K562 (cell line): ENCODE measurements at regions not wholly inside any gene's neighbourhood (a gene's known extent, or its start where the extent isn't known, plus 50 kb on each side); places are given as distances from the start of the nearest gene placed in this dataset.

Experiments used
- ATAC-seq: fragments of 200-7000 bp; cut with Tn5 transposase; 3 replicates; pipeline ENCODE4 v1.9.1; 2020; ENCODE audit warnings: moderate library complexity
- BruUV-seq: library from RNA; stranded (reverse); fragments of 400-500 nt; replicated peaks from 2 replicates; lab custom pipeline; 2021; lab: Mats Ljungman, UMichigan
- CTCF ChIA-PET: fragments of 300-600 bp; formaldehyde crosslinking; extraction: SDS; loops from one replicate; lab custom pipeline; 2021; ENCODE audit warnings: low intra/inter-chr PET ratio; lab: Yijun Ruan, JAX
- POLR2A ChIA-PET: fragments of 300-600, 350-650 bp; sonication (Branson Sonifier 250); formaldehyde crosslinking; extraction: SDS; loops from one replicate; lab custom pipeline; 2021; ENCODE audit warnings: antibody characterized with exemption, inconsistent platforms; lab: Yijun Ruan, JAX
- DNase-seq, 4 experiments: peaks; one replicate each; pipeline versions ENCODE4 v3.0.0 to v3.0.0-alpha.2; 2011 to 2018; ENCODE audit warnings: low spot score in 3 of 4, mixed read lengths in 3 of 4; ENCODE audit errors: extremely low read depth in 1 of 4
- FAIRE-seq: peaks from 2 replicates; lab custom pipeline; 2011; peaks lifted over from hg19 to GRCh38; lab: Jason Lieb, UNC
- H2AFZ ChIP-seq: 2 replicates; pipeline ENCODE4 v1.6.0; 2011; ENCODE audit warnings: low read depth, low read length, control low read depth, inconsistent platforms
- H3K27ac ChIP-seq: fragments of 200-600 bp; 3 replicates; pipeline ENCODE4 v1.8.0; 2011; ENCODE audit warnings: low read depth, mild to moderate bottlenecking, control low read depth, inconsistent platforms, low read length, moderate library complexity, mixed read lengths; ENCODE audit errors: extremely low read depth
- H3K27me3 ChIP-seq, 2 experiments: fragments of 300-600 bp in 1 of 2; 2 replicates in 1 of 2; 3 replicates in 1 of 2; pipeline versions ENCODE4 v1.6.0 to v1.8.0; 2011; ENCODE audit warnings: inconsistent platforms in 2 of 2, low read length in 2 of 2, mild to moderate bottlenecking in 1 of 2, mixed read lengths in 1 of 2, moderate library complexity in 1 of 2; ENCODE audit not compliant: control insufficient read depth in 2 of 2, insufficient read depth in 2 of 2
- H3K36me3 ChIP-seq: fragments of 300-600 bp; 3 replicates; pipeline ENCODE4 v1.8.0; 2011; ENCODE audit warnings: mild to moderate bottlenecking, low read length, inconsistent platforms; ENCODE audit not compliant: control insufficient read depth, insufficient read depth
- H3K4me1 ChIP-seq, 2 experiments: fragments of 200-600 bp in 1 of 2; replicated peaks in 1 of 2; 2 replicates in 1 of 2; 3 replicates in 1 of 2; pipeline versions ENCODE4 v1.5.1 to v1.8.0; 2011; ENCODE audit warnings: inconsistent platforms in 2 of 2, low read length in 2 of 2, mild to moderate bottlenecking in 1 of 2, mixed read lengths in 1 of 2, moderate library complexity in 1 of 2; ENCODE audit not compliant: control insufficient read depth in 2 of 2, insufficient read depth in 2 of 2
- H3K4me2 ChIP-seq: 2 replicates; pipeline ENCODE4 v1.6.1; 2011; ENCODE audit warnings: low read length, control low read depth, inconsistent platforms, mixed read lengths; ENCODE audit not compliant: insufficient read depth
- H3K4me3 ChIP-seq: fragments of 200-600 bp; sonication (generic), shearing (Covaris generic); 2 replicates; pipeline ENCODE4 v1.5.1; 2016; ENCODE audit warnings: control low read depth, inconsistent platforms
- H3K79me2 ChIP-seq: fragments of 200-600 bp; 3 replicates; pipeline ENCODE4 v1.8.0; 2011; ENCODE audit warnings: low read length, inconsistent platforms; ENCODE audit not compliant: control insufficient read depth, insufficient read depth
- H3K9ac ChIP-seq, 2 experiments: 2 replicates each; pipeline versions ENCODE4 v1.6.0 to v1.6.1; 2011; ENCODE audit warnings: low read depth in 2 of 2, low read length in 2 of 2, control low read depth in 1 of 2, inconsistent platforms in 1 of 2, mild to moderate bottlenecking in 1 of 2, mixed read lengths in 1 of 2; ENCODE audit not compliant: insufficient read depth in 1 of 2
- H3K9me1 ChIP-seq: one replicate; pipeline ENCODE4 v1.6.0; 2011; ENCODE audit warnings: inconsistent platforms, mild to moderate bottlenecking, low read length, moderate library complexity; ENCODE audit not compliant: control insufficient read depth, insufficient read depth
- H3K9me3 ChIP-seq: replicated peaks from 2 replicates; pipeline ENCODE4 v1.5.1; 2011; ENCODE audit warnings: low read depth, low read length, inconsistent platforms; ENCODE audit not compliant: control insufficient read depth, insufficient read depth
- H4K20me1 ChIP-seq: replicated peaks from 2 replicates; pipeline ENCODE4 v1.6.1; 2011; ENCODE audit warnings: low read length, inconsistent platforms, mixed read lengths; ENCODE audit not compliant: control insufficient read depth, insufficient read depth
- AFF1 ChIP-seq, 2 experiments: fragments of 450-650 bp; IDR thresholded peaks; 2 replicates each; pipeline ENCODE4 v1.6.1; 2018; ENCODE audit warnings: mild to moderate bottlenecking in 2 of 2, low read depth in 1 of 2; ENCODE audit not compliant: partially characterized antibody in 2 of 2
- CAMTA2 ChIP-seq: fragments of 250-450 bp; sonication (Bioruptor Pico); conservative IDR thresholded peaks from 2 replicates; pipeline ENCODE4 v1.5.1; 2022
- JUN ChIP-seq, 2 experiments: sonication (generic) in 1 of 2; formaldehyde crosslinking in 1 of 2; IDR thresholded peaks; 2 replicates each; pipeline versions ENCODE4 v1.6.1 to v1.8.0; 2012 to 2022; ENCODE audit warnings: borderline replicate concordance in 2 of 2, mild to moderate bottlenecking in 2 of 2, improper control_type of control experiment in 1 of 2, low read depth in 1 of 2, low read length in 1 of 2, missing genetic modification reagents in 1 of 2
- POLR3G ChIP-seq: IDR thresholded peaks from 2 replicates; pipeline ENCODE4 v1.6.1; 2011; ENCODE audit not compliant: insufficient read length, insufficient replicate concordance; ENCODE audit errors: extremely low read depth
- RAD51 ChIP-seq: fragments of 450-650 bp; IDR thresholded peaks from 2 replicates; pipeline ENCODE4 v1.7.1; 2016; ENCODE audit warnings: low read depth, mild to moderate bottlenecking, borderline replicate concordance
- RBM34 ChIP-seq: fragments of 200-400 bp; formaldehyde crosslinking; IDR thresholded peaks from 2 replicates; pipeline ENCODE4 v1.6.1; 2018; ENCODE audit warnings: low read length, borderline replicate concordance; ENCODE audit not compliant: insufficient read depth
- SRSF9 ChIP-seq: fragments of 200-400 bp; formaldehyde crosslinking; IDR thresholded peaks from 2 replicates; pipeline ENCODE4 v1.6.1; 2017; ENCODE audit warnings: low read depth, low read length, borderline replicate concordance
- ZKSCAN8 ChIP-seq: fragments of 200-800 bp; sonication (Bioruptor generic); IDR thresholded peaks from 2 replicates; pipeline ENCODE4 v1.6.1; 2016; ENCODE audit warnings: missing genetic modification characterization, missing compliant biosample characterization
- ZNF175 ChIP-seq: fragments of 200-800 bp; sonication (Bioruptor generic); IDR thresholded peaks from 2 replicates; pipeline ENCODE4 v1.6.1; 2016; ENCODE audit warnings: low read depth, mild to moderate bottlenecking, missing genetic modification characterization, missing compliant biosample characterization
- ZNF316 ChIP-seq: fragments of 450-650 bp; IDR thresholded peaks from 2 replicates; pipeline ENCODE4 v1.6.1; 2016
- WGBS: fragments of 100-300 bp; shearing (Covaris generic); methylation state at CpG from one replicate; pipeline ENCODE4 v1.1.6; 2016; ENCODE audit warnings: low coverage, mixed read lengths; ENCODE audit not compliant: insufficient coverage; ENCODE audit errors: missing lambda C conversion rate; 5-methylcytosine and 5-hydroxymethylcytosine counted together
- in situ Hi-C: fragments of 300-500 bp; cut with MboI; formaldehyde crosslinking; loops from 4 replicates; pipeline ENCODE4 v1.15.0; 2018; ENCODE audit warnings: inconsistent platforms, mixed read lengths
- intact Hi-C: fragments of 100-400 bp; cut with micrococcal nuclease; formaldehyde crosslinking; loops from 2 replicates; pipeline ENCODE4 v1.14.2; 2022
- TF ChIP-seq, protein P1 (sequence below): fragments of 150-350 bp; conservative IDR thresholded peaks from 2 replicates; pipeline ENCODE4 v1.6.1; 2014; ENCODE audit warnings: low read length

DNA sequence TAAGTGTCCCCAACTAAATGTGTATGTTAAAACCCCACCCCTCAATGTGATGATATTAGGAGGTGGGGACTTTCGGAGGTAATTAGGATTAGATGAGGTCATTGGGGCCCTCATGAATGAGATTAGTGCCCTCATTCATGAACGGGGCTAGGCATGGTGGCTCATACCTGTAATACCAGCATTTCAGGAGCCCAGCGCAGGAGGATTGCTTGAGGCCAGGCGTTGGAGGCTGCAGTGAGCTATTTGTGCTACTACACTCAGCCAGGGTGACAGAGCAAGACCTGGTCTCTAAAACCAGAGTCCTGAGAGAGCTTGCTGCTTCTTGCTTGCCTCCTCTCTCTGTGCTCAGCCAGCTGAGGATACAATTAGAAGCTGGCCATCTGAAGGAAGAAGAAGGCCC, 62.1 kb upstream of the HSPA9 start (continued):
- no peak for TF ChIP-seq JUN (IDR thresholded peaks at IDR 0.05; ENCODE audit: borderline replicate concordance, low read depth, low read length)
- TF ChIP-seq JUN (CRISPR knock-in tag; IDR thresholded peaks at IDR 0.05; ENCODE audit: borderline replicate concordance) = no peak
- TF ChIP-seq ZNF316 = no peak
- no peak for TF ChIP-seq RAD51
- TF ChIP-seq, protein P1, sequence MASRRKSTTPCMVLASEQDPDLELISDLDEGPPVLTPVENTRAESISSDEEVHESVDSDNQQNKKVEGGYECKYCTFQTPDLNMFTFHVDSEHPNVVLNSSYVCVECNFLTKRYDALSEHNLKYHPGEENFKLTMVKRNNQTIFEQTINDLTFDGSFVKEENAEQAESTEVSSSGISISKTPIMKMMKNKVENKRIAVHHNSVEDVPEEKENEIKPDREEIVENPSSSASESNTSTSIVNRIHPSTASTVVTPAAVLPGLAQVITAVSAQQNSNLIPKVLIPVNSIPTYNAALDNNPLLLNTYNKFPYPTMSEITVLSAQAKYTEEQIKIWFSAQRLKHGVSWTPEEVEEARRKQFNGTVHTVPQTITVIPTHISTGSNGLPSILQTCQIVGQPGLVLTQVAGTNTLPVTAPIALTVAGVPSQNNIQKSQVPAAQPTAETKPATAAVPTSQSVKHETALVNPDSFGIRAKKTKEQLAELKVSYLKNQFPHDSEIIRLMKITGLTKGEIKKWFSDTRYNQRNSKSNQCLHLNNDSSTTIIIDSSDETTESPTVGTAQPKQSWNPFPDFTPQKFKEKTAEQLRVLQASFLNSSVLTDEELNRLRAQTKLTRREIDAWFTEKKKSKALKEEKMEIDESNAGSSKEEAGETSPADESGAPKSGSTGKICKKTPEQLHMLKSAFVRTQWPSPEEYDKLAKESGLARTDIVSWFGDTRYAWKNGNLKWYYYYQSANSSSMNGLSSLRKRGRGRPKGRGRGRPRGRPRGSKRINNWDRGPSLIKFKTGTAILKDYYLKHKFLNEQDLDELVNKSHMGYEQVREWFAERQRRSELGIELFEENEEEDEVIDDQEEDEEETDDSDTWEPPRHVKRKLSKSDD = no peak

DNA sequence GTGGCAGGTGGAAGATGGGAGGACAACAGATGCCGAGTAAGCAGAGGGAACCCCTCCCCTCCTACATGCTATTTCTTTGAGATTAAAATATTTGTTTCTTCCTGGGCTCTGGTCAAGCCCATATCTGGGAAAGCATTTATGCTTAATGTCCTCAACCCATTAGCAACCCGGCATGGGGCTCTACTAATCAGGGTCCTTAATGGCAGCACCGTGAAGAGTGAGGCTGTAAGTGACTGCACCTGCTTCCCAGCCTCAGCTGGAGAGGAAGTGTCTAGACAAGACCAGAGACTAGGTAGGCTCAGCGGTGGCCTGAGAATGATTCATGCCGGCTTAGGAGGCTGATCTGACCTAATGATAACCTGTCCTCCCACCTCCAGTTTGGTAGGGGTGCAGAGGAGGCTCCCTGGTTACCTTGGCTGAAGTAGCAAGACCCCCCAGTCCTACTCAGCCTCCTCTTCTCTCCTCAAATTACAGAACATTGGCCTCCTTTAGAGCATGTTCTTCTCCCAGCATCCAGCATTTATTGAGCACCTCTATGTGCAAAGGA, 61.3 kb upstream of the HSPA9 start:
- Histone ChIP-seq H3K4me3 (no peak overlapping the region), H3K9ac (peak overlapping the region in 1 of 2 experiments; percentile 57; a peak in 1 of 4 replicates), H3K79me2 (no peaks in the 10 kb centered on the region), H3K27me3 (peaks cover 20 to 49% of the 10 kb centered on the region in 2 experiments; a peak in 4 of 5 replicates), H2AFZ (no peak overlapping the region), H3K9me3 (no peaks in the 10 kb centered on the region), H3K36me3 (no peaks in the 10 kb centered on the region), H3K4me1 (peaks cover 0 to 4% of the 10 kb centered on the region in 2 experiments; a peak in 2 of 5 replicates), H3K4me2 (no peak overlapping the region), H3K27ac (no peak overlapping the region), H4K20me1 (0 out of 2 replicates have a peak, but pooled peaks cover 3% of the 10 kb centered on the region), H3K9me1 (no peaks in the 10 kb centered on the region)
- in situ Hi-C loops = no loop called here
- no TSS peak for BruUV-seq
- intact Hi-C loops = loop anchor here (10.0 kb wide), 1 partner anchor 182 kb away; no protein-coding TSS in a partner anchor
- ATAC-seq (no peak), DNase-seq (no peak), FAIRE-seq (no peak)
- no peak for TF ChIP-seq CAMTA2 (CRISPR knock-in tag)
- no peak for TF ChIP-seq RBM34
- TF ChIP-seq SRSF9 = no peak
- TF ChIP-seq POLR3G = no peak
- TF ChIP-seq ZKSCAN8 = peak; percentile 71
- TF ChIP-seq AFF1 (IDR thresholded peaks at IDR 0.05; ENCODE audit: low read depth in 1 of 2, partially characterized antibody in 2 of 2) = no peak
- no peak for TF ChIP-seq ZNF175
- CTCF ChIA-PET = no interaction called here
- 0% methylated on average over 5 of the region's 5 CpGs for WGBS
- POLR2A ChIA-PET = interaction anchor here (1.1 kb wide), 1 partner anchor 338 kb away, joined by 3 read pairs; no protein-coding TSS in a partner anchor
